ENCODE measurements at regions not wholly inside any gene's neighbourhood (a gene's known extent, or its start where the extent isn't known, plus 50 kb on each side); places are given as distances from the start of the nearest gene placed in this dataset.

DNA sequence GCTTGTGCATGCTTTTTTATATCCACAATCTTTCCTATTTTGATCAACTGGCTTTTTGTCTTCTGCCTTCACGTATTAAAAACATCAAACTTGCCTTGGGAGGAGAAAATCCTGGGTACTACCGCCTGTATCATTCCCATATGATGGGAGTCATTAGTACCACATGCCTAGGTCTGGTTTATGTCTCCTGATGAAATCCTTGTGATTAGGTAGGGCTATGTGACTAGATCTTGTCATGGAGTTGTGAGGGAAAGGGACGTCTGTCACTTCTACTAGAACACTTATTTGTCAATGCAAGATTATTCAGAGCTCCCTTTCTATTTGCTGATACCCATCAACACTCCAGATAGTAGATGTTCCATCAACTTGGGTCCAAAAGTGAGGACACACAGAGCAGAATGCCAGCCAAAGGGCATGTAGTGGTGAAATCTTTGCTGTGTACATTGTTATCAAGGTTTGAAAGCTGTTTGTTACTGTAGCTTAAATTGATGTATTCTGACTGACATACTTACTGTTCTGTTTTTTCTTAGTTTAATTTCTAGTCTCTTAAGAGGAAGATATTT is 621.8 kb upstream of the NR5A2 start:
- Histone ChIP-seq H3K9me3 (ENCODE audit: low read length) (peaks cover 24% of the 10 kb centered on the region), H3K4me1 (ENCODE audit: insufficient read depth, low read length) (no peaks in the 10 kb centered on the region), H3K4me2 (ENCODE audit: low read depth, low read length) (no peak overlapping the region), H3K79me2 (ENCODE audit: insufficient read depth, low read length) (no peaks in the 10 kb centered on the region), H3K27me3 (ENCODE audit: control insufficient read depth in 1 of 2, insufficient read depth in 2 of 2, low read length in 2 of 2) (no peaks in the 10 kb centered on the region), H3K36me3 (replicated peaks in 1 of 2; ENCODE audit: control insufficient read depth in 1 of 2, insufficient read depth in 2 of 2, low read length in 2 of 2) (no peaks in the 10 kb centered on the region), H4K20me1 (ENCODE audit: insufficient read depth, low read length) (no peaks in the 10 kb centered on the region), H3K4me3 (replicated peaks in 1 of 3; ENCODE audit: insufficient read depth in 1 of 3, low read depth in 2 of 3, low read length in 3 of 3) (no peak overlapping the region), H3K27ac (ENCODE audit: extremely low read length, insufficient read depth, low read length) (no peak overlapping the region), H2AFZ (ENCODE audit: low read length) (no peak overlapping the region), H3K9ac (ENCODE audit: insufficient read depth, low read depth, low read length) (no peak overlapping the region)
- CTCF ChIA-PET (ENCODE audit: low intra/inter-chr PET ratio, low total read pairs): no interaction called here
- ATAC-seq (no peak), DNase-seq (ENCODE audit: low spot score) (no peak), FAIRE-seq (no peak)
- no TSS peak for BruUV-seq (replicated peaks)
- WGBS (ENCODE audit: low lambda C conversion rate): 0% methylated on average over 3 of the region's 3 CpGs
- in situ Hi-C loops (cut with HindIII; ENCODE audit: extremely low pct_ligation_motif_present, low pct_unique_long_range_greater_than_20kb) (no loop called here), intact Hi-C loops (cut with micrococcal nuclease; ENCODE audit: unreplicated experiment) (no loop called here)
- no peak for TF ChIP-seq KLF13 (CRISPR knock-in tag; IDR thresholded peaks at IDR 0.05)
- TF ChIP-seq CBX1 (IDR thresholded peaks at IDR 0.05; ENCODE audit: low read depth): no peak
- TF ChIP-seq, protein P1, sequence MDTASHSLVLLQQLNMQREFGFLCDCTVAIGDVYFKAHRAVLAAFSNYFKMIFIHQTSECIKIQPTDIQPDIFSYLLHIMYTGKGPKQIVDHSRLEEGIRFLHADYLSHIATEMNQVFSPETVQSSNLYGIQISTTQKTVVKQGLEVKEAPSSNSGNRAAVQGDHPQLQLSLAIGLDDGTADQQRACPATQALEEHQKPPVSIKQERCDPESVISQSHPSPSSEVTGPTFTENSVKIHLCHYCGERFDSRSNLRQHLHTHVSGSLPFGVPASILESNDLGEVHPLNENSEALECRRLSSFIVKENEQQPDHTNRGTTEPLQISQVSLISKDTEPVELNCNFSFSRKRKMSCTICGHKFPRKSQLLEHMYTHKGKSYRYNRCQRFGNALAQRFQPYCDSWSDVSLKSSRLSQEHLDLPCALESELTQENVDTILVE (CRISPR knock-in tag; IDR thresholded peaks at IDR 0.05): no peak
- TF ChIP-seq SMAD3 (CRISPR knock-in tag; IDR thresholded peaks at IDR 0.05): no peak
- POLR2A ChIA-PET: no interaction called here

DNA sequence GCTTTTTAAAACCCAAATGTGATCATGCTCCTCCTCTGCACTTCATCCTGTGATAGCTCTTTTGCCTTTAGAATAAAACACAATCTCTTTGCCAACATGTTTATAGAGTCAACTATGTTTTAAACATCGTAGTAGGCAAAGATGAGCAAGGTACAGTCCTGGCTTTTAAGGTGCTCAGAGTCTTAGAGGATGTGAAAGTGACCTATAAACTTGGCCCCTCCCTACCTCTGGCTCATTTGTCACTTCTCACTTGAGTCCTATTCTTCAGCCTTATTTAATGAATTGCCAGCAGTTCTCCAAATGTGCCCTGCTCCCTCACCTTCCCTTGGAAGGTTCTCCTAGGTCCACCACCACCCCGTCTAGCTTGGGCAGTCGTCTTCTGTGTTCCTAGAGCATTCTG is 617.0 kb upstream of the NR5A2 start:
- H4K20me1 ChIP-seq (ENCODE audit: insufficient read depth, low read length): no peaks in the 10 kb centered on the region
- no peaks in the 10 kb centered on the region for H3K36me3 ChIP-seq (replicated peaks in 1 of 2; ENCODE audit: control insufficient read depth in 1 of 2, insufficient read depth in 2 of 2, low read length in 2 of 2)
- WGBS (ENCODE audit: low lambda C conversion rate): 0% methylated on average over 3 of the region's 3 CpGs
- no peak for FAIRE-seq
- in situ Hi-C loops (cut with HindIII; ENCODE audit: extremely low pct_ligation_motif_present, low pct_unique_long_range_greater_than_20kb): no loop called here
- no peaks in the 10 kb centered on the region for H3K79me2 ChIP-seq (ENCODE audit: insufficient read depth, low read length)
- no peaks in the 10 kb centered on the region for H3K27me3 ChIP-seq (ENCODE audit: control insufficient read depth in 1 of 2, insufficient read depth in 2 of 2, low read length in 2 of 2)
- no peak overlapping the region for H2AFZ ChIP-seq (ENCODE audit: low read length)
- no peak for ATAC-seq
- intact Hi-C loops (cut with micrococcal nuclease; ENCODE audit: unreplicated experiment): no loop called here
- POLR2A ChIA-PET: no interaction called here
- no peak overlapping the region for H3K4me3 ChIP-seq (replicated peaks in 1 of 3; ENCODE audit: insufficient read depth in 1 of 3, low read depth in 2 of 3, low read length in 3 of 3)
- peaks cover 32% of the 10 kb centered on the region for H3K9me3 ChIP-seq (ENCODE audit: low read length)
- H3K4me1 ChIP-seq (ENCODE audit: insufficient read depth, low read length): no peaks in the 10 kb centered on the region
- no peak for DNase-seq (ENCODE audit: low spot score)
- H3K4me2 ChIP-seq (ENCODE audit: low read depth, low read length): no peak overlapping the region
- no peak overlapping the region for H3K27ac ChIP-seq (ENCODE audit: extremely low read length, insufficient read depth, low read length)
- no TSS peak for BruUV-seq (replicated peaks)
- no peak overlapping the region for H3K9ac ChIP-seq (ENCODE audit: insufficient read depth, low read depth, low read length)
- CTCF ChIA-PET (ENCODE audit: low intra/inter-chr PET ratio, low total read pairs): no interaction called here
- TF ChIP-seq ZNF292 (CRISPR knock-in tag; IDR thresholded peaks at IDR 0.05; ENCODE audit: borderline replicate concordance, low read depth): no peak
- TF ChIP-seq ISL2 (CRISPR knock-in tag; IDR thresholded peaks at IDR 0.05): no peak
- TF ChIP-seq ZBTB8A (CRISPR knock-in tag; IDR thresholded peaks at IDR 0.05; ENCODE audit: borderline replicate concordance, low read depth): no peak
- TF ChIP-seq ZSCAN29 (CRISPR knock-in tag; conservative IDR thresholded peaks at IDR 0.05): no peak
- no peak for TF ChIP-seq KAT7 (CRISPR knock-in tag; IDR thresholded peaks at IDR 0.05; ENCODE audit: borderline replicate concordance)
- TF ChIP-seq HDAC1 (CRISPR knock-in tag; IDR thresholded peaks at IDR 0.05): no peak
- no peak for TF ChIP-seq DMAP1 (CRISPR knock-in tag; IDR thresholded peaks at IDR 0.05)
- TF ChIP-seq, protein P2, sequence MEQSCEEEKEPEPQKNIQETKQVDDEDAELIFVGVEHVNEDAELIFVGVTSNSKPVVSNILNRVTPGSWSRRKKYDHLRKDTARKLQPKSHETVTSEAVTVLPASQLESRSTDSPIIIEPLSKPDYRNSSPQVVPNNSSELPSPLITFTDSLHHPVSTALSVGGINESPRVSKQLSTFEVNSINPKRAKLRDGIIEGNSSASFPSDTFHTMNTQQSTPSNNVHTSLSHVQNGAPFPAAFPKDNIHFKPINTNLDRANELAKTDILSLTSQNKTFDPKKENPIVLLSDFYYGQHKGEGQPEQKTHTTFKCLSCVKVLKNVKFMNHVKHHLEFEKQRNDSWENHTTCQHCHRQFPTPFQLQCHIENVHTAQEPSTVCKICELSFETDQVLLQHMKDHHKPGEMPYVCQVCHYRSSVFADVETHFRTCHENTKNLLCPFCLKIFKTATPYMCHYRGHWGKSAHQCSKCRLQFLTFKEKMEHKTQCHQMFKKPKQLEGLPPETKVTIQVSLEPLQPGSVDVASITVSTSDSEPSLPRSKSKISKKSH (CRISPR knock-in tag; IDR thresholded peaks at IDR 0.05; ENCODE audit: borderline replicate concordance): no peak
- TF ChIP-seq BORCS8-MEF2B (CRISPR knock-in tag; IDR thresholded peaks at IDR 0.05): no peak
- TF ChIP-seq JUND (CRISPR knock-in tag; IDR thresholded peaks at IDR 0.05): no peak
- TF ChIP-seq TCF12 (IDR thresholded peaks at IDR 0.05): no peak
- no peak for TF ChIP-seq TCF12 (CRISPR knock-in tag; IDR thresholded peaks at IDR 0.05)
- TF ChIP-seq BCL6 (CRISPR knock-in tag; IDR thresholded peaks at IDR 0.05): no peak
- TF ChIP-seq CREB1 (IDR thresholded peaks at IDR 0.05): no peak
- no peak for TF ChIP-seq CREB1 (CRISPR knock-in tag; IDR thresholded peaks at IDR 0.05)
- no peak for TF ChIP-seq ZNF180 (CRISPR knock-in tag; IDR thresholded peaks at IDR 0.05; ENCODE audit: borderline replicate concordance, low read depth)
- TF ChIP-seq, protein P3, sequence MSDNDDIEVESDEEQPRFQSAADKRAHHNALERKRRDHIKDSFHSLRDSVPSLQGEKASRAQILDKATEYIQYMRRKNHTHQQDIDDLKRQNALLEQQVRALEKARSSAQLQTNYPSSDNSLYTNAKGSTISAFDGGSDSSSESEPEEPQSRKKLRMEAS (IDR thresholded peaks at IDR 0.05): no peak
